IPS-20b (cell line): ENCODE measurements at regions not wholly inside any gene's neighbourhood (a gene's known extent, or its start where the extent isn't known, plus 50 kb on each side); places are given as distances from the start of the nearest gene placed in this dataset.
"Not testable (repeated sequence)": the region's sequence is repeated elsewhere in the genome, so short reads cannot be mapped to it uniquely, and the experiment has no call there.

Experiments used
- H3K27ac ChIP-seq: one replicate; pipeline ENCODE4 v1.5.1; 2013; ENCODE audit warnings: low read length
- H3K27me3 ChIP-seq: 2 replicates; pipeline ENCODE4 v1.6.1; 2013; ENCODE audit warnings: mild to moderate bottlenecking, low read length, inconsistent platforms; ENCODE audit not compliant: insufficient read depth
- H3K36me3 ChIP-seq: 2 replicates; pipeline ENCODE4 v1.6.1; 2013; ENCODE audit warnings: low read depth, mild to moderate bottlenecking, inconsistent platforms, low read length, moderate library complexity; ENCODE audit not compliant: insufficient read depth
- H3K4me1 ChIP-seq: 2 replicates; pipeline ENCODE4 v1.6.1; 2013; ENCODE audit warnings: mild to moderate bottlenecking, control low read depth, inconsistent platforms, low read length, moderate library complexity; ENCODE audit not compliant: insufficient read depth
- H3K4me3 ChIP-seq: 2 replicates; pipeline ENCODE4 v1.5.1; 2013; ENCODE audit warnings: mild to moderate bottlenecking, low read length, inconsistent platforms
- H3K9ac ChIP-seq: 2 replicates; pipeline ENCODE4 v1.6.1; 2013; ENCODE audit warnings: low read depth, mild to moderate bottlenecking, inconsistent platforms, low read length, moderate library complexity
- H3K9me3 ChIP-seq: 2 replicates; pipeline ENCODE4 v1.6.1; 2013; ENCODE audit warnings: mild to moderate bottlenecking, low read depth, low read length, inconsistent platforms; ENCODE audit not compliant: insufficient read depth

GRCh38 chr5:114898602-114899001, 271.1 kb downstream of the TRIM36 start:
- no peak overlapping the region for H3K27ac ChIP-seq
- no peak overlapping the region for H3K9ac ChIP-seq
- no peak overlapping the region for H3K4me3 ChIP-seq

GRCh38 chr5:114883675-114884074, 286.0 kb downstream of the TRIM36 start:
- Histone ChIP-seq H3K9ac (no peak overlapping the region), H3K9me3 (no peaks in the 10 kb centered on the region), H3K4me1 (no peaks in the 10 kb centered on the region; the same call in 1 of the 2 replicates), H3K36me3 (no peaks in the 10 kb centered on the region), H3K27ac (no peak overlapping the region), H3K4me3 (no peak overlapping the region), H3K27me3 (no peaks in the 10 kb centered on the region)

More at GRCh38 chr5:114898602-114899001, 271.1 kb downstream of the TRIM36 start:
- Histone ChIP-seq H3K4me1 (no peaks in the 10 kb centered on the region), H3K27me3 (no peaks in the 10 kb centered on the region), H3K36me3 (no peaks in the 10 kb centered on the region), H3K9me3 (no peaks in the 10 kb centered on the region)

DNA sequence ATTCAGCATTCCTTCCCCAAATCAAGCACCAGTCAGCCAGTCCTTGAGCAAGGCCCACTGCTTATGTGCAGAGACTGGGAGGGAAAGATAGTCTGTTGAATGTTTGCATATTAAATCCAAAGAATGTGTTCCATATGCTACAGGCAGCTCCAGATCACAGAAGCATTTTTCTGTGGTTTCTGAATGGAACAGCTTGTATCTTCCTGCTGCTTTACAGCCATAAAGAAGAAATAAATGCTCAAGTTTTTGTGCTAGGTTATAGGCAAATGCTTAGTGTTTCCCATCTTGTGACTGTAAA, 310.3 kb downstream of the TRIM36 start:
- H3K4me3 ChIP-seq: no peak overlapping the region
- no peak overlapping the region for H3K9ac ChIP-seq
- no peaks in the 10 kb centered on the region for H3K9me3 ChIP-seq
- no peaks in the 10 kb centered on the region for H3K36me3 ChIP-seq
- H3K4me1 ChIP-seq: no peaks in the 10 kb centered on the region
- H3K27ac ChIP-seq: no peak overlapping the region
- H3K27me3 ChIP-seq: no peaks in the 10 kb centered on the region

- Histone ChIP-seq H3K36me3 (no peaks in the 10 kb centered on the region), H3K4me1 (no peaks in the 10 kb centered on the region), H3K9me3 (no peaks in the 10 kb centered on the region), H3K27me3 (no peaks in the 10 kb centered on the region), H3K4me3 (no peak overlapping the region), H3K9ac (no peak overlapping the region), H3K27ac (no peak overlapping the region)
Observed at GRCh38 chr5:114858665-114859437, 310.9 kb downstream of the TRIM36 start.

DNA sequence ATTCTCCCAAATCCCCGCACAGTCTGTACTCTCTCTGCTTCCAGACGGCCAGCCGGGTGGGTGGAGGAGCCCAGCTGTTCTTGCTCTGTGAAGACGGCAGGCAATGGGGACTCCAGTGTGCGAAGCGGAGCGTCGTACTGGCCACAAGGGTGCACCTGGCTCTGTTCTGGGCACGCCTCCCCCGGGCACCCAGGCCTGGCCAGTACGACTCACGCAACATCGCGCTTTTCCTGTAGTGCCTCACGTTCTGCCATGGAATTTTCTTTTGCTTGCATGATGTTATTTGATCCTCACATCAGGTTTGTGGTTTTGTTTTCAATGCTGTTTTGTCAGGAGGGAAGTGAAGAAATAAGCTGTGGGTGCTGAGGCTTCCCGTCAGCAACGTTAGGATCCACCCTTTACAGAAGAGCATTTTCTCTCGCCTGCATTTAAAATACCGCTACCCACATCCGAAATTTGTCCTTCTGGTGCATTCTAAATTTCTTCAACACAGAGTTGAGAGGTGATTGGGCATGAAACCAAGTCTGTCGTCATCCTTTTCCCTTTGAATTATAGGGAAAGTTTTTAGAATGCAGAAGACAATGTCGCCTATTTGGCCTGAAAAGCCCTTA, 311.7 kb downstream of the TRIM36 start:
- H3K9me3 ChIP-seq: no peaks in the 10 kb centered on the region
- H3K4me1 ChIP-seq: no peaks in the 10 kb centered on the region
- H3K27ac ChIP-seq: no peak overlapping the region
- no peak overlapping the region for H3K4me3 ChIP-seq
- H3K36me3 ChIP-seq: no peaks in the 10 kb centered on the region
- H3K27me3 ChIP-seq: no peaks in the 10 kb centered on the region
- no peak overlapping the region for H3K9ac ChIP-seq

- not testable (repeated sequence) for H3K4me1 ChIP-seq, H3K9ac ChIP-seq, H3K4me3 ChIP-seq, H3K36me3 ChIP-seq, H3K27ac ChIP-seq, H3K27me3 ChIP-seq
- peaks cover 19% of the 10 kb centered on the region; the same call in 1 of the 2 replicates for H3K9me3 ChIP-seq
Observed at GRCh38 chr5:114844711-114845110, 325.0 kb downstream of the TRIM36 start.

- H3K4me1 ChIP-seq: no peaks in the 10 kb centered on the region
- H3K9ac ChIP-seq: no peak overlapping the region
- no peak overlapping the region for H3K27ac ChIP-seq
- H3K36me3 ChIP-seq: no peaks in the 10 kb centered on the region
- H3K27me3 ChIP-seq: no peaks in the 10 kb centered on the region
- H3K4me3 ChIP-seq: no peak overlapping the region
- H3K9me3 ChIP-seq: peaks cover 11% of the 10 kb centered on the region; the same call in 1 of the 2 replicates
Observed at GRCh38 chr5:114839360-114839759, 330.3 kb downstream of the TRIM36 start.

DNA sequence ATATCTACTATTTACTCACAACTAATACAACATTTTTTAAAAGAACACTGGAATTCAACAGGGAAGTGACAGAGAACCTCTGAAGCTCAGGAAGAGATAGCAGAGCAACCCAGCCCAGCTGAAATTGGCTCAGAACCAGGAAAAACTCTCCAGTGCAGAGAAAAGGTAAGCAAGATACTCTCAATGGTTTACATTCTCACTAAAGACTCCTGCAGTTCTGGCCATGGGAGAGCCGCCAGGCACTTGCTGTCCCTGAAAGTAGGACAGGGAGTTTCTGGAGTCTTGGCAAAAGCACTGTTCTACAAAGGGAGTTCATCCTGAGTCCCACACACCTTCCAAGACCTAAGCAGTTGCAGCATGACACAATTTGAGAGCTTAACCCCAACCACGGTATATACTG, 330.8 kb downstream of the TRIM36 start:
- no peak overlapping the region for H3K9ac ChIP-seq
- H3K27ac ChIP-seq: no peak overlapping the region
- peaks cover 7% of the 10 kb centered on the region; the same call in 1 of the 2 replicates for H3K9me3 ChIP-seq
- no peaks in the 10 kb centered on the region for H3K4me1 ChIP-seq
- H3K4me3 ChIP-seq: no peak overlapping the region
- H3K27me3 ChIP-seq: no peaks in the 10 kb centered on the region
- H3K36me3 ChIP-seq: no peaks in the 10 kb centered on the region

DNA sequence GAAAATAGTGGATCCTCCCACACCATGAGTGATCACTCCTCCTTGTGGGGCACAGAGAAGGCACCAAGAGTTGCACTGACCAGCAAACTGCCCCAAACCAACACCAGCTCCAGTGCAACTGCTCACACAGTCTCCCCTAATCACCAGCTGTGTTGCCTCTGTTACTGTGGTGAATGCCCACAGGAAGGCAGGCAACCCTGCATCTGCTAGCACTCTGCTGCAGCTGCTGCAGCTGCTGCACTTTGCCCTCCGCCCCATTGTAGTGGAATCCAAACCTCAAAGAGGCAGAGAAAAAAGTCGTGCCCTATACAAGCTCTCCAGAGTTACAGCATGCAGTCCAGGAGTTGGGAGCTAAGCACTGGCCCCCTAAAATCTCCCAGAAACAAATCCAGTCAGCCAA, 339.6 kb downstream of the TRIM36 start:
- peaks cover 20% of the 10 kb centered on the region; the same call in 1 of the 2 replicates for H3K9me3 ChIP-seq

DNA sequence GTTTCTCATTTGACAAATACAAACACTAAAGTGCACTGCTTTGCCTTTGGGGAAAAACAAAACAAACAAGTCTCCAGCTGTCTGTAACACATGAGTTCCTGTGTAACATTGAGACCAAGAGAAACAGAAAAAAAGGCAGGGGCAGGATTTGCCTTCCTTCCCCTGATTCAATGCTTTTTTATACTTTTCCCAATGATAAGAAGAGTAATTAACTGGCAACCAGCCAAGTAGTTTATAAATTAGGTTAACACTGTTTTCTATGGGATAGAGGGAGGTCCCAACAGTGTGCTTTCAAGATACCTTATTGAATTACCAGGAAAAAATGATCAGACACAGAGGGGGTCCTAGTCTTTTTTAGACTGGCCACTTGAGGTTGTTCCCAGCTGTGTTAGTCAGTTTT, 346.8 kb downstream of the TRIM36 start:
- Histone ChIP-seq H3K4me1 (no peaks in the 10 kb centered on the region), H3K9me3 (peaks cover 27% of the 10 kb centered on the region; the same call in 1 of the 2 replicates), H3K27me3 (no peaks in the 10 kb centered on the region), H3K27ac (no peak overlapping the region), H3K4me3 (no peak overlapping the region), H3K36me3 (no peaks in the 10 kb centered on the region), H3K9ac (no peak overlapping the region)

More for the DNA sequence above, 339.6 kb downstream of the TRIM36 start:
- Histone ChIP-seq H3K27ac (no peak overlapping the region), H3K36me3 (no peaks in the 10 kb centered on the region), H3K9ac (no peak overlapping the region), H3K4me1 (no peaks in the 10 kb centered on the region), H3K4me3 (no peak overlapping the region), H3K27me3 (no peaks in the 10 kb centered on the region)

DNA sequence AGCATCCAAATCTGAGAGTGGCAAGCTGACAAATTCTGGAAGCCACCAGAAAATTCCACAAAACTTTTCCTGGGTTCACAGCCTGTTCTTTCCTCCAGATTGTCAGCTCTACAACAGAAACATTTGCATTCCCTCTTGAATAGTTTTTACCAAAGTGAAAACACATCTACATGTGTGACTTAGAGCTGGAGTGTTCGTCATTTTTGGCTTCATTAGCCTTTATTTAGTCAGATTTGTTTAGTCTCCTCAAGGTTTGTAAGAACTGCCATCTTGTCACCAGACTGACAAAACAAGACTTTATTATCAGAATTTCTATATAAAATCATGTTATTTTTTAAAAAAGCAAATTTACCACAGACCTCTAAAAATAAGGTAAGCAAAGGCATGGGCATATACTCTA, 347.3 kb downstream of the TRIM36 start:
- Histone ChIP-seq H3K36me3 (no peaks in the 10 kb centered on the region), H3K27me3 (no peaks in the 10 kb centered on the region), H3K4me1 (no peaks in the 10 kb centered on the region), H3K9ac (no peak overlapping the region), H3K27ac (no peak overlapping the region), H3K4me3 (no peak overlapping the region), H3K9me3 (peaks cover 25% of the 10 kb centered on the region; the same call in 1 of the 2 replicates)

DNA sequence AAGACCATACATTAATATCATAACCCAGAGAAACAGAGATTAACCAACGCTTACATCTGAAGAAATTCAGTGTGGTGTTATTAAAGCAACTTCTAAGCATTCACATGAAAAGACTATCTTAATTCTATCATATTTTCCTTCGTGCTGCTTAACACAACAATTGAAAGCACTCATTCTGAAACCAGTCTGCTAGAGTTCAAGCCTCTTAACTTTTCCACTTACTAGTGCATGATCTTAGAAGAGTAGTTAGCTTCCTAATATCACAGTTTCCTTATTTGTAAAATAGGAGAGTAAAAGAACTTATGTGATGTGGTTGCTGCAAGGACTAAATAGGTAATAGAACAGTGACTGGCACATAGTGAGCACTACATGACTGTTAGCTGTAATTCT, 379.3 kb downstream of the TRIM36 start:
- Histone ChIP-seq H3K36me3 (no peaks in the 10 kb centered on the region), H3K9ac (no peak overlapping the region), H3K27ac (no peak overlapping the region), H3K9me3 (no peaks in the 10 kb centered on the region), H3K27me3 (no peaks in the 10 kb centered on the region), H3K4me3 (no peak overlapping the region), H3K4me1 (no peaks in the 10 kb centered on the region)
